ENCODE measurements at regions not wholly inside any gene's neighbourhood (a gene's known extent, or its start where the extent isn't known, plus 50 kb on each side); places are given as distances from the start of the nearest gene placed in this dataset.

- Histone ChIP-seq H3K4me3 (ENCODE audit: low read depth in 1 of 2, low read length in 2 of 2) (no peak overlapping the region), H3K36me3 (ENCODE audit: control insufficient read depth in 2 of 2, insufficient read depth in 2 of 2, low read length in 1 of 2) (no peaks in the 10 kb centered on the region), H3K9me3 (ENCODE audit: control insufficient read depth in 2 of 2, insufficient read depth in 1 of 2, low read depth in 1 of 2, low read length in 1 of 2) (no peaks in the 10 kb centered on the region), H3K27me3 (ENCODE audit: control insufficient read depth in 1 of 2, insufficient read depth in 2 of 2, low read length in 2 of 2) (no peaks in the 10 kb centered on the region), H3K27ac (ENCODE audit: low read depth in 2 of 2, low read length in 1 of 2) (no peak overlapping the region), H3K4me1 (ENCODE audit: control insufficient read depth in 2 of 2, insufficient read depth in 2 of 2, low read length in 1 of 2) (no peaks in the 10 kb centered on the region)
- WGBS, 2 donors = 21 to 24% methylated on average over 6 of the region's 6 CpGs
These were observed 154.4 kb upstream of the SGO1 start for GRCh38 chr3:20340324-20340928.

- Histone ChIP-seq H3K27me3 (ENCODE audit: control insufficient read depth in 1 of 2, insufficient read depth in 2 of 2, low read length in 2 of 2) (no peaks in the 10 kb centered on the region), H3K9me3 (ENCODE audit: control insufficient read depth in 2 of 2, insufficient read depth in 1 of 2, low read depth in 1 of 2, low read length in 1 of 2) (no peaks in the 10 kb centered on the region), H3K4me1 (ENCODE audit: control insufficient read depth in 2 of 2, insufficient read depth in 2 of 2, low read length in 1 of 2) (no peaks in the 10 kb centered on the region), H3K36me3 (ENCODE audit: control insufficient read depth in 2 of 2, insufficient read depth in 2 of 2, low read length in 1 of 2) (no peaks in the 10 kb centered on the region), H3K27ac (ENCODE audit: low read depth in 2 of 2, low read length in 1 of 2) (no peak overlapping the region), H3K4me3 (ENCODE audit: low read depth in 1 of 2, low read length in 2 of 2) (no peak overlapping the region)
These were observed 150.6 kb upstream of the SGO1 start for GRCh38 chr3:20336572-20336971.

- Histone ChIP-seq H3K27me3 (ENCODE audit: control insufficient read depth in 1 of 2, insufficient read depth in 2 of 2, low read length in 2 of 2) (no peaks in the 10 kb centered on the region), H3K4me3 (ENCODE audit: low read depth in 1 of 2, low read length in 2 of 2) (no peak overlapping the region), H3K27ac (ENCODE audit: low read depth in 2 of 2, low read length in 1 of 2) (no peak overlapping the region), H3K4me1 (ENCODE audit: control insufficient read depth in 2 of 2, insufficient read depth in 2 of 2, low read length in 1 of 2) (no peaks in the 10 kb centered on the region), H3K36me3 (ENCODE audit: control insufficient read depth in 2 of 2, insufficient read depth in 2 of 2, low read length in 1 of 2) (no peaks in the 10 kb centered on the region), H3K9me3 (ENCODE audit: control insufficient read depth in 2 of 2, insufficient read depth in 1 of 2, low read depth in 1 of 2, low read length in 1 of 2) (no peaks in the 10 kb centered on the region)
- 84 to 88% methylated on average over 2 of the region's 2 CpGs for WGBS, 2 donors
These were observed 148.8 kb upstream of the SGO1 start for GRCh38 chr3:20334842-20335241.

GRCh38 chr3:20327889-20328288 is 141.9 kb upstream of the SGO1 start:
- no peaks in the 10 kb centered on the region for H3K9me3 ChIP-seq (ENCODE audit: control insufficient read depth in 2 of 2, insufficient read depth in 1 of 2, low read depth in 1 of 2, low read length in 1 of 2)
- H3K27ac ChIP-seq (ENCODE audit: low read depth in 2 of 2, low read length in 1 of 2) = no peak overlapping the region
- H3K4me3 ChIP-seq (ENCODE audit: low read depth in 1 of 2, low read length in 2 of 2) = no peak overlapping the region
- no peaks in the 10 kb centered on the region for H3K36me3 ChIP-seq (ENCODE audit: control insufficient read depth in 2 of 2, insufficient read depth in 2 of 2, low read length in 1 of 2)
- H3K27me3 ChIP-seq (ENCODE audit: control insufficient read depth in 1 of 2, insufficient read depth in 2 of 2, low read length in 2 of 2) = no peaks in the 10 kb centered on the region
- no peaks in the 10 kb centered on the region for H3K4me1 ChIP-seq (ENCODE audit: control insufficient read depth in 2 of 2, insufficient read depth in 2 of 2, low read length in 1 of 2)
- 91 to 92% methylated on average over 1 of the region's 1 CpG for WGBS, 2 donors

- H3K27ac ChIP-seq (ENCODE audit: low read depth in 2 of 2, low read length in 1 of 2) = no peak overlapping the region
- H3K9me3 ChIP-seq (ENCODE audit: control insufficient read depth in 2 of 2, insufficient read depth in 1 of 2, low read depth in 1 of 2, low read length in 1 of 2) = no peaks in the 10 kb centered on the region
- WGBS, 2 donors = 90 to 93% methylated on average over 1 of the region's 1 CpG
These were observed 140.5 kb upstream of the SGO1 start for GRCh38 chr3:20326541-20326940.

GRCh38 chr3:20325563-20325962 is 139.6 kb upstream of the SGO1 start:
- WGBS, 2 donors = 86 to 88% methylated on average over 1 of the region's 1 CpG
- Histone ChIP-seq H3K27me3 (ENCODE audit: control insufficient read depth in 1 of 2, insufficient read depth in 2 of 2, low read length in 2 of 2) (no peaks in the 10 kb centered on the region), H3K9me3 (ENCODE audit: control insufficient read depth in 2 of 2, insufficient read depth in 1 of 2, low read depth in 1 of 2, low read length in 1 of 2) (no peaks in the 10 kb centered on the region), H3K4me3 (ENCODE audit: low read depth in 1 of 2, low read length in 2 of 2) (no peak overlapping the region), H3K27ac (ENCODE audit: low read depth in 2 of 2, low read length in 1 of 2) (no peak overlapping the region), H3K36me3 (ENCODE audit: control insufficient read depth in 2 of 2, insufficient read depth in 2 of 2, low read length in 1 of 2) (no peaks in the 10 kb centered on the region), H3K4me1 (ENCODE audit: control insufficient read depth in 2 of 2, insufficient read depth in 2 of 2, low read length in 1 of 2) (no peaks in the 10 kb centered on the region)

More at GRCh38 chr3:20326541-20326940, 140.5 kb upstream of the SGO1 start:
- Histone ChIP-seq H3K36me3 (ENCODE audit: control insufficient read depth in 2 of 2, insufficient read depth in 2 of 2, low read length in 1 of 2) (no peaks in the 10 kb centered on the region), H3K4me3 (ENCODE audit: low read depth in 1 of 2, low read length in 2 of 2) (no peak overlapping the region), H3K4me1 (ENCODE audit: control insufficient read depth in 2 of 2, insufficient read depth in 2 of 2, low read length in 1 of 2) (no peaks in the 10 kb centered on the region), H3K27me3 (ENCODE audit: control insufficient read depth in 1 of 2, insufficient read depth in 2 of 2, low read length in 2 of 2) (no peaks in the 10 kb centered on the region)

- Histone ChIP-seq H3K9me3 (ENCODE audit: control insufficient read depth in 2 of 2, insufficient read depth in 1 of 2, low read depth in 1 of 2, low read length in 1 of 2) (no peaks in the 10 kb centered on the region), H3K36me3 (ENCODE audit: control insufficient read depth in 2 of 2, insufficient read depth in 2 of 2, low read length in 1 of 2) (no peaks in the 10 kb centered on the region), H3K27ac (ENCODE audit: low read depth in 2 of 2, low read length in 1 of 2) (no peak overlapping the region), H3K4me1 (ENCODE audit: control insufficient read depth in 2 of 2, insufficient read depth in 2 of 2, low read length in 1 of 2) (no peaks in the 10 kb centered on the region), H3K4me3 (ENCODE audit: low read depth in 1 of 2, low read length in 2 of 2) (no peak overlapping the region), H3K27me3 (ENCODE audit: control insufficient read depth in 1 of 2, insufficient read depth in 2 of 2, low read length in 2 of 2) (no peaks in the 10 kb centered on the region)
- WGBS, 2 donors = 23 to 46% methylated on average over 1 of the region's 1 CpG
These were observed 138.9 kb upstream of the SGO1 start for GRCh38 chr3:20324664-20325478.

- Histone ChIP-seq H3K27me3 (ENCODE audit: control insufficient read depth in 1 of 2, insufficient read depth in 2 of 2, low read length in 2 of 2) (no peaks in the 10 kb centered on the region), H3K9me3 (ENCODE audit: control insufficient read depth in 2 of 2, insufficient read depth in 1 of 2, low read depth in 1 of 2, low read length in 1 of 2) (no peaks in the 10 kb centered on the region), H3K4me1 (ENCODE audit: control insufficient read depth in 2 of 2, insufficient read depth in 2 of 2, low read length in 1 of 2) (no peaks in the 10 kb centered on the region), H3K36me3 (ENCODE audit: control insufficient read depth in 2 of 2, insufficient read depth in 2 of 2, low read length in 1 of 2) (no peaks in the 10 kb centered on the region), H3K27ac (ENCODE audit: low read depth in 2 of 2, low read length in 1 of 2) (no peak overlapping the region), H3K4me3 (ENCODE audit: low read depth in 1 of 2, low read length in 2 of 2) (no peak overlapping the region)
- WGBS, 2 donors = 86 to 90% methylated on average over 8 of the region's 8 CpGs
These were observed 137.4 kb upstream of the SGO1 start for GRCh38 chr3:20323307-20323927.

- H3K4me1 ChIP-seq (ENCODE audit: control insufficient read depth in 2 of 2, insufficient read depth in 2 of 2, low read length in 1 of 2) = no peaks in the 10 kb centered on the region
- H3K36me3 ChIP-seq (ENCODE audit: control insufficient read depth in 2 of 2, insufficient read depth in 2 of 2, low read length in 1 of 2) = no peaks in the 10 kb centered on the region
- no peak overlapping the region for H3K27ac ChIP-seq (ENCODE audit: low read depth in 2 of 2, low read length in 1 of 2)
- H3K9me3 ChIP-seq (ENCODE audit: control insufficient read depth in 2 of 2, insufficient read depth in 1 of 2, low read depth in 1 of 2, low read length in 1 of 2) = no peaks in the 10 kb centered on the region
- H3K4me3 ChIP-seq (ENCODE audit: low read depth in 1 of 2, low read length in 2 of 2) = no peak overlapping the region
- no peaks in the 10 kb centered on the region for H3K27me3 ChIP-seq (ENCODE audit: control insufficient read depth in 1 of 2, insufficient read depth in 2 of 2, low read length in 2 of 2)
- WGBS, 2 donors = 85 to 94% methylated on average over 1 of the region's 1 CpG
These were observed 136.1 kb upstream of the SGO1 start for GRCh38 chr3:20322085-20322484.
